WTC11 (cell line): ENCODE measurements at regions not wholly inside any gene's neighbourhood (a gene's known extent, or its start where the extent isn't known, plus 50 kb on each side); places are given as distances from the start of the nearest gene placed in this dataset.

Experiments used
- ATAC-seq: fragments of 200-7000 bp; cut with Tn5 transposase; 2 replicates; pipeline ENCODE4 v1.10.0; 2021; ENCODE audit warnings: mild to moderate bottlenecking, moderate library complexity
- CTCF ChIA-PET: fragments of 300-600 bp; sonication (Branson Sonifier 250); formaldehyde crosslinking; loops from one replicate; lab custom pipeline; 2021; ENCODE audit warnings: antibody characterized with exemption; lab: Charles Lee
- POLR2A ChIA-PET: fragments of 350-600 bp; sonication (Branson Sonifier 250); formaldehyde crosslinking; loops from one replicate; lab custom pipeline; 2021; ENCODE audit warnings: antibody characterized with exemption; lab: Charles Lee
- DNase-seq: peaks from one replicate; pipeline ENCODE4 v3.0.0; 2021; ENCODE audit warnings: low spot score
- H3K27ac Mint-ChIP-seq: 2 replicates; pipeline ENCODE4 v1.8.0; 2021; ENCODE audit warnings: mixed read lengths
- H3K27me3 Mint-ChIP-seq: 2 replicates; pipeline ENCODE4 v1.8.0; 2021; ENCODE audit warnings: low read depth, mild to moderate bottlenecking, moderate library complexity, mixed read lengths
- H3K36me3 Mint-ChIP-seq: 2 replicates; pipeline ENCODE4 v1.8.0; 2021; ENCODE audit warnings: mixed read lengths
- H3K4me1 Mint-ChIP-seq: 2 replicates; pipeline ENCODE4 v1.8.0; 2022; ENCODE audit warnings: mixed read lengths
- H3K4me3 Mint-ChIP-seq: 2 replicates; pipeline ENCODE4 v1.8.0; 2021; ENCODE audit warnings: mild to moderate bottlenecking, moderate library complexity, mixed read lengths
- H3K9me3 Mint-ChIP-seq: 2 replicates; pipeline ENCODE4 v1.8.0; 2021; ENCODE audit warnings: mixed read lengths
- ETV6 ChIP-seq: sonication (generic); formaldehyde crosslinking; IDR thresholded peaks from 2 replicates; pipeline ENCODE4 v1.8.1; 2022; ENCODE audit warnings: mild to moderate bottlenecking, missing genetic modification reagents
- GTF2I ChIP-seq: fragments of 250-450 bp; sonication (Bioruptor Pico); conservative IDR thresholded peaks from 2 replicates; pipeline ENCODE4 v1.4.0; 2021; ENCODE audit warnings: mild to moderate bottlenecking
- JUN ChIP-seq: sonication (generic); formaldehyde crosslinking; IDR thresholded peaks from 2 replicates; pipeline ENCODE4 v1.8.0; 2023; ENCODE audit warnings: mild to moderate bottlenecking, missing genetic modification reagents
- NFE2L1 ChIP-seq: sonication (generic); formaldehyde crosslinking; IDR thresholded peaks from 2 replicates; pipeline ENCODE4 v1.8.1; 2023; ENCODE audit warnings: missing genetic modification reagents
- SOX15 ChIP-seq: fragments of 250-450 bp; sonication (Bioruptor Pico); IDR thresholded peaks from 2 replicates; pipeline ENCODE4 v1.9.0; 2021; ENCODE audit warnings: mild to moderate bottlenecking
- SP1 ChIP-seq: sonication (generic); formaldehyde crosslinking; conservative IDR thresholded peaks from 2 replicates; pipeline ENCODE4 v1.8.1; 2022; ENCODE audit warnings: missing genetic modification reagents
- TCF7 ChIP-seq: sonication (generic); formaldehyde crosslinking; IDR thresholded peaks from 2 replicates; pipeline ENCODE4 v1.8.0; 2022; ENCODE audit warnings: mild to moderate bottlenecking, low read depth, missing genetic modification reagents, moderate library complexity
- TEAD1 ChIP-seq: sonication (generic); formaldehyde crosslinking; IDR thresholded peaks from 2 replicates; pipeline ENCODE4 v1.8.0; 2022; ENCODE audit warnings: mild to moderate bottlenecking, missing genetic modification reagents
- TEAD4 ChIP-seq: sonication (generic); formaldehyde crosslinking; IDR thresholded peaks from 2 replicates; pipeline ENCODE4 v1.8.0; 2022; ENCODE audit warnings: mild to moderate bottlenecking, missing genetic modification reagents
- ZNF423 ChIP-seq: fragments of 250-450 bp; sonication (Bioruptor Pico); IDR thresholded peaks from 2 replicates; pipeline ENCODE4 v2.1.2; 2022; ENCODE audit warnings: mild to moderate bottlenecking, moderate library complexity
- TF ChIP-seq, protein P1 (sequence below): fragments of 250-450 bp; sonication (Bioruptor Pico); IDR thresholded peaks from 2 replicates; pipeline ENCODE4 v1.9.0; 2021; ENCODE audit warnings: moderate library complexity, mild to moderate bottlenecking, inconsistent platforms, borderline replicate concordance
- TF ChIP-seq, protein P2 (sequence below): fragments of 200-600 bp; IDR thresholded peaks from 2 replicates; pipeline ENCODE4 v1.8.0; 2022; ENCODE audit warnings: antibody characterized with exemption
- TF ChIP-seq, protein P3 (sequence below): sonication (generic); formaldehyde crosslinking; IDR thresholded peaks from 2 replicates; pipeline ENCODE4 v1.8.1; 2023; ENCODE audit warnings: mild to moderate bottlenecking, moderate library complexity, missing genetic modification reagents
- TF ChIP-seq, protein P4 (sequence below): sonication (generic); formaldehyde crosslinking; IDR thresholded peaks from 2 replicates; pipeline ENCODE4 v1.8.0; 2023; ENCODE audit warnings: missing genetic modification reagents, mild to moderate bottlenecking, borderline replicate concordance

DNA sequence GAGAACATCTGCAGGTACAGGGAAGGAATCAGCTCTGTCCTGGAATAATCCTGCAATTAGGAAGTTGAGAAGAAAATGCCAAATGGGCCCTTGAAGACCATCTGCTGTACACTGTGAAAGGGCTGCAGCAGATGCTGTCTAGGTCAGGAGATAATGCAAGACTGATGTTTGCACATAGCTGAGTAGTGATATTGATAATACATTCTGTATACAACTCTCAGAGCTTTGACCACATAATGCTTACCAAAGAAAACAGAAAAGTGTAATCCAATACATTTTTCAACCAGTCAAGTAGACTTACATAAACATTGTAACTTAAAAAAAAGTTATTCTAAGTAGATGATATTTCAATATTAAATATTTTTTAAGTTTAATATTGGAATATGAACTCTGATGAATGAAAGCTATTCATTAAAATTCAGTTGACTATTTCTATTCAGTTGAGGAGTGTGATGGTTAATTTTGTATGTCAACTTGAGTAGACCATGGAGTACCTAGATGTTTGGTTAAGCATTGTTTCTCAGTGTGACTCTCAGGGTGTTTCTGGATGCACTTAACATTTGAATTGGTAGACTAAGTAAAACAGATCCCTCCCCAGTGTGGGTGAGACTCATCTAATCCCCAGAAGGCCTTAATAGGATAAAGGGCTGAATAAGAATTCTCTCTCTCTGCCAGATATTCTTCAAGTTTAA is 380.1 kb upstream of the PRR16 start:
- no peak overlapping the region for H3K4me3 Mint-ChIP-seq
- peak; percentile 92 for ATAC-seq
- peaks cover 6% of the 10 kb centered on the region for H3K4me1 Mint-ChIP-seq
- H3K36me3 Mint-ChIP-seq = no peaks in the 10 kb centered on the region
- H3K27me3 Mint-ChIP-seq = no peaks in the 10 kb centered on the region
- TF ChIP-seq ZNF423 (CRISPR knock-in tag) = 0 out of 2 replicates have a peak, but pooled peaks have one; percentile 10
- TF ChIP-seq TCF7 (CRISPR knock-in tag) = no peak
- ChIA-PET CTCF (no interaction called here), POLR2A (no interaction called here)
- H3K27ac Mint-ChIP-seq = no peak overlapping the region
- H3K9me3 Mint-ChIP-seq = 0 out of 2 replicates have a peak, but pooled peaks cover 5% of the 10 kb centered on the region
- no peak for DNase-seq

DNA sequence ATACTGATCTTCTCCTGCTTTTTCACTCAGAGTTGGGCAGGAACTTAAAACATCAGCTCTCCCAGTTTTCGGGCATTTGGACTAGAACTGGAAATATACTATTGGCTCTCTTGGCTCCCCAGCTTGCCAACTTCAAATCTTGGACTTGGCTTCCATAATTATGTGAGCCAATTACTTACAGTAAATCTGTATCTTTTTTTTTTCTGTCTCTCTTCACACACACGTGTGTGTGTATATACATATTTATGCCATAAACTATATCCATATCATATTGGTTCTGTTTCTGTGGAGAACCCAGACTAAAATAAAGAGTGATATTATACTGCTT is 379.6 kb upstream of the PRR16 start:
- DNase-seq (no peak), ATAC-seq (no peak)
- TF ChIP-seq, protein P1, sequence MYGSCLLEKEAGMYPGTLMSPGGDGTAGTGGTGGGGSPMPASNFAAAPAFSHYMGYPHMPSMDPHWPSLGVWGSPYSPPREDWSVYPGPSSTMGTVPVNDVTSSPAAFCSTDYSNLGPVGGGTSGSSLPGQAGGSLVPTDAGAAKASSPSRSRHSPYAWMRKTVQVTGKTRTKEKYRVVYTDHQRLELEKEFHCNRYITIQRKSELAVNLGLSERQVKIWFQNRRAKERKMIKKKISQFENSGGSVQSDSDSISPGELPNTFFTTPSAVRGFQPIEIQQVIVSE (CRISPR knock-in tag) = no peak
- TF ChIP-seq ETV6 = no peak
- H3K27ac Mint-ChIP-seq = no peak overlapping the region; the same call in 1 of the 2 replicates
- no peaks in the 10 kb centered on the region for H3K27me3 Mint-ChIP-seq
- H3K4me3 Mint-ChIP-seq = no peak overlapping the region
- H3K4me1 Mint-ChIP-seq = peaks cover 6% of the 10 kb centered on the region
- H3K36me3 Mint-ChIP-seq = no peaks in the 10 kb centered on the region
- ChIA-PET CTCF (no interaction called here), POLR2A (no interaction called here)
- 0 out of 2 replicates have a peak, but pooled peaks cover 5% of the 10 kb centered on the region for H3K9me3 Mint-ChIP-seq

DNA sequence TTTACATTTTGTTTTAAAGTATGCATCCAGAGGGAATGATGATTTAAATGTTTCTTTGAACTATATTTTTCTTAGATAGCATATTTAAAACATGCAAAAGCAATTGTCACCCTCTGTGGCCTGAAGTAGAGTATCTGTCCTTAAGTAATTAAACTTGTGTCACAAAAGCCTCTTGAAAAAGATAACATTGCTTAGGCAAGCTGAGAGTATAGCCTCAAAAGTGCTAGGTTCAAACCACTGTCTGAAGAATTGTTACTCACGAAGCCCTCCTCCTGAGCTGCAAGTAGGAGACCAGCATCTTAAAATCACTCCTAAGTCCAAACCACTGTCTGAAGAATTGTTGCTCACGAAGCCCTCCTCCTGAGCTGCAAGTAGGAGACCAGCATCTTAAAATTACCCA is 378.0 kb upstream of the PRR16 start:
- H3K4me1 Mint-ChIP-seq = peaks cover 6% of the 10 kb centered on the region
- ATAC-seq (no peak), DNase-seq (no peak)
- ChIA-PET POLR2A (interaction anchor here (0.5 kb wide), 1 partner anchor 1641 kb away, joined by 3 read pairs; no protein-coding TSS in a partner anchor), CTCF (no interaction called here)
- H3K27me3 Mint-ChIP-seq = no peaks in the 10 kb centered on the region
- TF ChIP-seq JUN (CRISPR knock-in tag) = no peak
- no peak for TF ChIP-seq TCF7 (CRISPR knock-in tag)
- TF ChIP-seq GTF2I (CRISPR knock-in tag) = no peak
- no peak for TF ChIP-seq TEAD4 (CRISPR knock-in tag)
- no peak for TF ChIP-seq NFE2L1 (CRISPR knock-in tag)
- TF ChIP-seq TEAD1 (CRISPR knock-in tag) = no peak
- TF ChIP-seq, protein P2, sequence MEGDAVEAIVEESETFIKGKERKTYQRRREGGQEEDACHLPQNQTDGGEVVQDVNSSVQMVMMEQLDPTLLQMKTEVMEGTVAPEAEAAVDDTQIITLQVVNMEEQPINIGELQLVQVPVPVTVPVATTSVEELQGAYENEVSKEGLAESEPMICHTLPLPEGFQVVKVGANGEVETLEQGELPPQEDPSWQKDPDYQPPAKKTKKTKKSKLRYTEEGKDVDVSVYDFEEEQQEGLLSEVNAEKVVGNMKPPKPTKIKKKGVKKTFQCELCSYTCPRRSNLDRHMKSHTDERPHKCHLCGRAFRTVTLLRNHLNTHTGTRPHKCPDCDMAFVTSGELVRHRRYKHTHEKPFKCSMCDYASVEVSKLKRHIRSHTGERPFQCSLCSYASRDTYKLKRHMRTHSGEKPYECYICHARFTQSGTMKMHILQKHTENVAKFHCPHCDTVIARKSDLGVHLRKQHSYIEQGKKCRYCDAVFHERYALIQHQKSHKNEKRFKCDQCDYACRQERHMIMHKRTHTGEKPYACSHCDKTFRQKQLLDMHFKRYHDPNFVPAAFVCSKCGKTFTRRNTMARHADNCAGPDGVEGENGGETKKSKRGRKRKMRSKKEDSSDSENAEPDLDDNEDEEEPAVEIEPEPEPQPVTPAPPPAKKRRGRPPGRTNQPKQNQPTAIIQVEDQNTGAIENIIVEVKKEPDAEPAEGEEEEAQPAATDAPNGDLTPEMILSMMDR = no peak
- no peak for TF ChIP-seq SP1 (CRISPR knock-in tag)
- no peak for TF ChIP-seq SOX15 (CRISPR knock-in tag)
- TF ChIP-seq, protein P3, sequence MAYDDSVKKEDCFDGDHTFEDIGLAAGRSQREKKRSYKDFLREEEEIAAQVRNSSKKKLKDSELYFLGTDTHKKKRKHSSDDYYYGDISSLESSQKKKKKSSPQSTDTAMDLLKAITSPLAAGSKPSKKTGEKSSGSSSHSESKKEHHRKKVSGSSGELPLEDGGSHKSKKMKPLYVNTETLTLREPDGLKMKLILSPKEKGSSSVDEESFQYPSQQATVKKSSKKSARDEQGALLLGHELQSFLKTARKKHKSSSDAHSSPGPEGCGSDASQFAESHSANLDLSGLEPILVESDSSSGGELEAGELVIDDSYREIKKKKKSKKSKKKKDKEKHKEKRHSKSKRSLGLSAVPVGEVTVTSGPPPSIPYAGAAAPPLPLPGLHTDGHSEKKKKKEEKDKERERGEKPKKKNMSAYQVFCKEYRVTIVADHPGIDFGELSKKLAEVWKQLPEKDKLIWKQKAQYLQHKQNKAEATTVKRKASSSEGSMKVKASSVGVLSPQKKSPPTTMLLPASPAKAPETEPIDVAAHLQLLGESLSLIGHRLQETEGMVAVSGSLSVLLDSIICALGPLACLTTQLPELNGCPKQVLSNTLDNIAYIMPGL (CRISPR knock-in tag) = no peak
- TF ChIP-seq, protein P4, sequence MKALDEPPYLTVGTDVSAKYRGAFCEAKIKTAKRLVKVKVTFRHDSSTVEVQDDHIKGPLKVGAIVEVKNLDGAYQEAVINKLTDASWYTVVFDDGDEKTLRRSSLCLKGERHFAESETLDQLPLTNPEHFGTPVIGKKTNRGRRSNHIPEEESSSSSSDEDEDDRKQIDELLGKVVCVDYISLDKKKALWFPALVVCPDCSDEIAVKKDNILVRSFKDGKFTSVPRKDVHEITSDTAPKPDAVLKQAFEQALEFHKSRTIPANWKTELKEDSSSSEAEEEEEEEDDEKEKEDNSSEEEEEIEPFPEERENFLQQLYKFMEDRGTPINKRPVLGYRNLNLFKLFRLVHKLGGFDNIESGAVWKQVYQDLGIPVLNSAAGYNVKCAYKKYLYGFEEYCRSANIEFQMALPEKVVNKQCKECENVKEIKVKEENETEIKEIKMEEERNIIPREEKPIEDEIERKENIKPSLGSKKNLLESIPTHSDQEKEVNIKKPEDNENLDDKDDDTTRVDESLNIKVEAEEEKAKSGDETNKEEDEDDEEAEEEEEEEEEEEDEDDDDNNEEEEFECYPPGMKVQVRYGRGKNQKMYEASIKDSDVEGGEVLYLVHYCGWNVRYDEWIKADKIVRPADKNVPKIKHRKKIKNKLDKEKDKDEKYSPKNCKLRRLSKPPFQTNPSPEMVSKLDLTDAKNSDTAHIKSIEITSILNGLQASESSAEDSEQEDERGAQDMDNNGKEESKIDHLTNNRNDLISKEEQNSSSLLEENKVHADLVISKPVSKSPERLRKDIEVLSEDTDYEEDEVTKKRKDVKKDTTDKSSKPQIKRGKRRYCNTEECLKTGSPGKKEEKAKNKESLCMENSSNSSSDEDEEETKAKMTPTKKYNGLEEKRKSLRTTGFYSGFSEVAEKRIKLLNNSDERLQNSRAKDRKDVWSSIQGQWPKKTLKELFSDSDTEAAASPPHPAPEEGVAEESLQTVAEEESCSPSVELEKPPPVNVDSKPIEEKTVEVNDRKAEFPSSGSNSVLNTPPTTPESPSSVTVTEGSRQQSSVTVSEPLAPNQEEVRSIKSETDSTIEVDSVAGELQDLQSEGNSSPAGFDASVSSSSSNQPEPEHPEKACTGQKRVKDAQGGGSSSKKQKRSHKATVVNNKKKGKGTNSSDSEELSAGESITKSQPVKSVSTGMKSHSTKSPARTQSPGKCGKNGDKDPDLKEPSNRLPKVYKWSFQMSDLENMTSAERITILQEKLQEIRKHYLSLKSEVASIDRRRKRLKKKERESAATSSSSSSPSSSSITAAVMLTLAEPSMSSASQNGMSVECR = no peak
- H3K36me3 Mint-ChIP-seq = no peaks in the 10 kb centered on the region
- 0 out of 2 replicates have a peak, but pooled peaks cover 5% of the 10 kb centered on the region for H3K9me3 Mint-ChIP-seq
- H3K4me3 Mint-ChIP-seq = no peak overlapping the region
- H3K27ac Mint-ChIP-seq = no peak overlapping the region
